ENCODE measurements at regions not wholly inside any gene's neighbourhood (a gene's known extent, or its start where the extent isn't known, plus 50 kb on each side); places are given as distances from the start of the nearest gene placed in this dataset.

- TF ChIP-seq POLR2A (IDR thresholded peaks at IDR 0.05; ENCODE audit: low read length) (no peak), GATA1 (IDR thresholded peaks at IDR 0.05; ENCODE audit: low read depth, low read length) (no peak)
These were observed 1239.2 kb downstream of the FAM181B start for GRCh38 chr11:81494431-81494830.
